BLaER1 (cell line): ENCODE measurements at regions not wholly inside any gene's neighbourhood (a gene's known extent, or its start where the extent isn't known, plus 50 kb on each side); places are given as distances from the start of the nearest gene placed in this dataset.

Experiments used
- H3K27ac ChIP-seq: shearing (Covaris generic); formaldehyde crosslinking; 2 replicates; pipeline ENCODE4 v1.8.1; 2022
- H3K27me3 ChIP-seq: shearing (Covaris generic); formaldehyde crosslinking; 2 replicates; pipeline ENCODE4 v1.8.1; 2022
- H3K36me3 ChIP-seq: shearing (Covaris generic); formaldehyde crosslinking; 2 replicates; pipeline ENCODE4 v1.8.1; 2022
- H3K4me1 ChIP-seq: shearing (Covaris generic); formaldehyde crosslinking; 2 replicates; pipeline ENCODE4 v1.8.1; 2022
- H3K4me2 ChIP-seq: shearing (Covaris generic); formaldehyde crosslinking; 2 replicates; pipeline ENCODE4 v1.8.1; 2022
- H3K4me3 ChIP-seq: shearing (Covaris generic); formaldehyde crosslinking; 2 replicates; pipeline ENCODE4 v1.8.1; 2022
- H3K9ac ChIP-seq: shearing (Covaris generic); formaldehyde crosslinking; 2 replicates; pipeline ENCODE4 v1.8.1; 2022
- H3K9me3 ChIP-seq: shearing (Covaris generic); formaldehyde crosslinking; 2 replicates; pipeline ENCODE4 v1.8.1; 2022
- H4K20me1 ChIP-seq: shearing (Covaris generic); formaldehyde crosslinking; 2 replicates; pipeline ENCODE4 v1.8.1; 2022
- Cebpa-rat ChIP-seq: shearing (Covaris generic); IDR thresholded peaks from 2 replicates; pipeline ENCODE4 v1.8.1; 2022

- no peaks in the 10 kb centered on the region for H3K9me3 ChIP-seq
- H3K27me3 ChIP-seq, result no peaks in the 10 kb centered on the region
- H3K27ac ChIP-seq, result no peak overlapping the region
- no peak overlapping the region for H3K4me3 ChIP-seq
- no peak overlapping the region for H3K9ac ChIP-seq
- no peaks in the 10 kb centered on the region for H3K36me3 ChIP-seq
- H4K20me1 ChIP-seq, result no peaks in the 10 kb centered on the region
- no peak for TF ChIP-seq Cebpa-rat
- peaks cover 45% of the 10 kb centered on the region for H3K4me1 ChIP-seq
- H3K4me2 ChIP-seq, result peak overlapping the region; percentile 20
These were observed 1220.4 kb upstream of the ZEB2 start for GRCh38 chr2:145740302-145740701.

GRCh38 chr2:145739681-145740080 is 1219.8 kb upstream of the ZEB2 start:
- H3K36me3 ChIP-seq, result no peaks in the 10 kb centered on the region
- no peaks in the 10 kb centered on the region for H3K27me3 ChIP-seq
- no peak for TF ChIP-seq Cebpa-rat
- H4K20me1 ChIP-seq, result no peaks in the 10 kb centered on the region
- peaks cover 39% of the 10 kb centered on the region for H3K4me1 ChIP-seq
- no peak overlapping the region for H3K4me2 ChIP-seq
- no peak overlapping the region for H3K27ac ChIP-seq
- H3K9me3 ChIP-seq, result no peaks in the 10 kb centered on the region
- H3K4me3 ChIP-seq, result no peak overlapping the region
- H3K9ac ChIP-seq, result no peak overlapping the region

- H3K4me1 ChIP-seq, result peaks cover 10% of the 10 kb centered on the region
- no peaks in the 10 kb centered on the region for H3K9me3 ChIP-seq
- H4K20me1 ChIP-seq, result no peaks in the 10 kb centered on the region
- no peak overlapping the region for H3K9ac ChIP-seq
- H3K4me2 ChIP-seq, result no peak overlapping the region
- no peaks in the 10 kb centered on the region for H3K36me3 ChIP-seq
- H3K4me3 ChIP-seq, result no peak overlapping the region
- no peaks in the 10 kb centered on the region for H3K27me3 ChIP-seq
- no peak overlapping the region for H3K27ac ChIP-seq
- no peak for TF ChIP-seq Cebpa-rat
These were observed 1217.0 kb upstream of the ZEB2 start for GRCh38 chr2:145736871-145737270.

- Histone ChIP-seq H3K9me3 (no peaks in the 10 kb centered on the region), H4K20me1 (no peaks in the 10 kb centered on the region), H3K4me3 (no peak overlapping the region), H3K27me3 (no peaks in the 10 kb centered on the region), H3K4me1 (no peaks in the 10 kb centered on the region), H3K36me3 (no peaks in the 10 kb centered on the region), H3K4me2 (no peak overlapping the region), H3K9ac (no peak overlapping the region), H3K27ac (no peak overlapping the region)
- TF ChIP-seq Cebpa-rat, result no peak
These were observed 1211.5 kb upstream of the ZEB2 start for GRCh38 chr2:145731467-145731866.

GRCh38 chr2:145729993-145730770 is 1210.3 kb upstream of the ZEB2 start:
- Histone ChIP-seq H3K9ac (no peak overlapping the region), H3K4me1 (no peaks in the 10 kb centered on the region), H3K4me3 (no peak overlapping the region), H4K20me1 (no peaks in the 10 kb centered on the region), H3K4me2 (no peak overlapping the region), H3K36me3 (no peaks in the 10 kb centered on the region), H3K27me3 (no peaks in the 10 kb centered on the region), H3K27ac (no peak overlapping the region), H3K9me3 (no peaks in the 10 kb centered on the region)
- no peak for TF ChIP-seq Cebpa-rat

GRCh38 chr2:145729481-145729880 is 1209.6 kb upstream of the ZEB2 start:
- Histone ChIP-seq H3K36me3 (no peaks in the 10 kb centered on the region), H3K4me2 (no peak overlapping the region), H3K27me3 (no peaks in the 10 kb centered on the region), H3K27ac (no peak overlapping the region), H3K9me3 (no peaks in the 10 kb centered on the region), H3K4me1 (no peaks in the 10 kb centered on the region), H3K4me3 (no peak overlapping the region), H4K20me1 (no peaks in the 10 kb centered on the region), H3K9ac (no peak overlapping the region)
- no peak for TF ChIP-seq Cebpa-rat

- no peaks in the 10 kb centered on the region for H3K27me3 ChIP-seq
- TF ChIP-seq Cebpa-rat, result no peak
- no peak overlapping the region for H3K4me3 ChIP-seq
- no peak overlapping the region for H3K9ac ChIP-seq
- no peaks in the 10 kb centered on the region for H3K9me3 ChIP-seq
- no peaks in the 10 kb centered on the region for H4K20me1 ChIP-seq
- no peaks in the 10 kb centered on the region for H3K36me3 ChIP-seq
- no peaks in the 10 kb centered on the region for H3K4me1 ChIP-seq
- H3K27ac ChIP-seq, result no peak overlapping the region
- H3K4me2 ChIP-seq, result no peak overlapping the region
These were observed 1208.6 kb upstream of the ZEB2 start for GRCh38 chr2:145728511-145728910.

GRCh38 chr2:145725876-145726275 is 1206.0 kb upstream of the ZEB2 start:
- TF ChIP-seq Cebpa-rat, result no peak
- Histone ChIP-seq H3K4me2 (no peak overlapping the region), H4K20me1 (no peaks in the 10 kb centered on the region), H3K9me3 (no peaks in the 10 kb centered on the region), H3K9ac (no peak overlapping the region), H3K4me3 (no peak overlapping the region), H3K27me3 (no peaks in the 10 kb centered on the region), H3K27ac (no peak overlapping the region), H3K4me1 (no peaks in the 10 kb centered on the region), H3K36me3 (no peaks in the 10 kb centered on the region)

- H3K27ac ChIP-seq, result no peak overlapping the region
These were observed 1204.5 kb upstream of the ZEB2 start for GRCh38 chr2:145724311-145724898.

GRCh38 chr2:145723872-145724271 is 1204.0 kb upstream of the ZEB2 start:
- no peak for TF ChIP-seq Cebpa-rat
- no peaks in the 10 kb centered on the region for H3K36me3 ChIP-seq

More at GRCh38 chr2:145724311-145724898, 1204.5 kb upstream of the ZEB2 start:
- no peak overlapping the region for H3K4me2 ChIP-seq
- H3K9me3 ChIP-seq, result no peaks in the 10 kb centered on the region
- H3K4me1 ChIP-seq, result no peaks in the 10 kb centered on the region
- no peak for TF ChIP-seq Cebpa-rat
- no peaks in the 10 kb centered on the region for H4K20me1 ChIP-seq
- no peak overlapping the region for H3K9ac ChIP-seq
- H3K4me3 ChIP-seq, result no peak overlapping the region
- no peaks in the 10 kb centered on the region for H3K27me3 ChIP-seq
- H3K36me3 ChIP-seq, result no peaks in the 10 kb centered on the region

More at GRCh38 chr2:145723872-145724271, 1204.0 kb upstream of the ZEB2 start:
- Histone ChIP-seq H4K20me1 (no peaks in the 10 kb centered on the region), H3K27me3 (no peaks in the 10 kb centered on the region), H3K4me3 (no peak overlapping the region), H3K9me3 (no peaks in the 10 kb centered on the region), H3K27ac (no peak overlapping the region), H3K4me2 (no peak overlapping the region), H3K9ac (no peak overlapping the region), H3K4me1 (no peaks in the 10 kb centered on the region)
